ENCODE measurements at regions not wholly inside any gene's neighbourhood (a gene's known extent, or its start where the extent isn't known, plus 50 kb on each side); places are given as distances from the start of the nearest gene placed in this dataset.

DNA sequence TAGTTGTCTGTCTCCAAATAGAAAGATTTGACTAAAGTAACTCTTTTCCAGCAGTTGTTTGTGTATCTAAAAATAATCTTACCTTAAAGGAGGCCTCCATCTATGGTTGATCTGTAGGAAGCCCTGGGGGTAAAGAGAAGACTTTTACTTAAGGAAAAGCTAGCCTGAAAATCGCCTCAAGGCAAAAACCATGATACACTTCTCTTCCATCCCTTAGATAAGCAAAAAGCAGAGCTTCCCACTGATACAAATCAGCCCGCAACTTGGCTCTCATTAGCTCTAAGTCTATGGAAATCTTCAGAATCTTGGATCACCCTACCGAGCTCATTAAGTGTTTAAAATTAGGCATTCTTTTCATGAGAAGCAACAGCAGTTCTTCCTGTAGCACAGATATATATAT lies 576.9 kb upstream of the PTBP2 start:
- POLR2A ChIA-PET, result no interaction called here
- no peak overlapping the region for H3K27ac ChIP-seq (ENCODE audit: extremely low read depth, low read depth, low read length)
- intact Hi-C loops (cut with micrococcal nuclease), result no loop called here
- no peaks in the 10 kb centered on the region for H3K4me1 ChIP-seq (replicated peaks in 1 of 2; ENCODE audit: control insufficient read depth in 2 of 2, insufficient read depth in 2 of 2, low read length in 2 of 2)
- no peaks in the 10 kb centered on the region for H3K36me3 ChIP-seq (ENCODE audit: control insufficient read depth, insufficient read depth, low read length)
- DNase-seq (ENCODE audit: extremely low read depth in 1 of 4, low spot score in 3 of 4) (no peak), FAIRE-seq (no peak), ATAC-seq (no peak)
- no peak overlapping the region for H3K4me3 ChIP-seq
- CTCF ChIA-PET (ENCODE audit: low intra/inter-chr PET ratio), result no interaction called here
- no peaks in the 10 kb centered on the region for H4K20me1 ChIP-seq (replicated peaks; ENCODE audit: control insufficient read depth, insufficient read depth, low read length)
- no peak overlapping the region for H3K4me2 ChIP-seq (ENCODE audit: insufficient read depth, low read length)
- no peak for TF ChIP-seq ZNF217 (CRISPR knock-in tag; IDR thresholded peaks at IDR 0.05)
- no peak for TF ChIP-seq ZNF146 (CRISPR knock-in tag; IDR thresholded peaks at IDR 0.05; ENCODE audit: unreplicated experiment)
- no peak for TF ChIP-seq CREB3L1 (IDR thresholded peaks at IDR 0.05; ENCODE audit: borderline replicate concordance, low read depth)
- no peak for TF ChIP-seq ETV5 (CRISPR knock-in tag; IDR thresholded peaks at IDR 0.05; ENCODE audit: low read depth)
- no peak for TF ChIP-seq RB1 (IDR thresholded peaks at IDR 0.05; ENCODE audit: low read depth)
- TF ChIP-seq KLF16 (IDR thresholded peaks at IDR 0.05), result no peak
- TF ChIP-seq, protein P1, sequence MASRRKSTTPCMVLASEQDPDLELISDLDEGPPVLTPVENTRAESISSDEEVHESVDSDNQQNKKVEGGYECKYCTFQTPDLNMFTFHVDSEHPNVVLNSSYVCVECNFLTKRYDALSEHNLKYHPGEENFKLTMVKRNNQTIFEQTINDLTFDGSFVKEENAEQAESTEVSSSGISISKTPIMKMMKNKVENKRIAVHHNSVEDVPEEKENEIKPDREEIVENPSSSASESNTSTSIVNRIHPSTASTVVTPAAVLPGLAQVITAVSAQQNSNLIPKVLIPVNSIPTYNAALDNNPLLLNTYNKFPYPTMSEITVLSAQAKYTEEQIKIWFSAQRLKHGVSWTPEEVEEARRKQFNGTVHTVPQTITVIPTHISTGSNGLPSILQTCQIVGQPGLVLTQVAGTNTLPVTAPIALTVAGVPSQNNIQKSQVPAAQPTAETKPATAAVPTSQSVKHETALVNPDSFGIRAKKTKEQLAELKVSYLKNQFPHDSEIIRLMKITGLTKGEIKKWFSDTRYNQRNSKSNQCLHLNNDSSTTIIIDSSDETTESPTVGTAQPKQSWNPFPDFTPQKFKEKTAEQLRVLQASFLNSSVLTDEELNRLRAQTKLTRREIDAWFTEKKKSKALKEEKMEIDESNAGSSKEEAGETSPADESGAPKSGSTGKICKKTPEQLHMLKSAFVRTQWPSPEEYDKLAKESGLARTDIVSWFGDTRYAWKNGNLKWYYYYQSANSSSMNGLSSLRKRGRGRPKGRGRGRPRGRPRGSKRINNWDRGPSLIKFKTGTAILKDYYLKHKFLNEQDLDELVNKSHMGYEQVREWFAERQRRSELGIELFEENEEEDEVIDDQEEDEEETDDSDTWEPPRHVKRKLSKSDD (conservative IDR thresholded peaks at IDR 0.05; ENCODE audit: low read length), result no peak
- no peak for TF ChIP-seq GATA2 (CRISPR knock-in tag; IDR thresholded peaks at IDR 0.05)
- no peak for TF ChIP-seq ZC3H8 (IDR thresholded peaks at IDR 0.05)
- TF ChIP-seq ZFX (CRISPR knock-in tag; IDR thresholded peaks at IDR 0.05), result no peak
- TF ChIP-seq ZSCAN29 (IDR thresholded peaks at IDR 0.05), result no peak
- TF ChIP-seq, protein P2, sequence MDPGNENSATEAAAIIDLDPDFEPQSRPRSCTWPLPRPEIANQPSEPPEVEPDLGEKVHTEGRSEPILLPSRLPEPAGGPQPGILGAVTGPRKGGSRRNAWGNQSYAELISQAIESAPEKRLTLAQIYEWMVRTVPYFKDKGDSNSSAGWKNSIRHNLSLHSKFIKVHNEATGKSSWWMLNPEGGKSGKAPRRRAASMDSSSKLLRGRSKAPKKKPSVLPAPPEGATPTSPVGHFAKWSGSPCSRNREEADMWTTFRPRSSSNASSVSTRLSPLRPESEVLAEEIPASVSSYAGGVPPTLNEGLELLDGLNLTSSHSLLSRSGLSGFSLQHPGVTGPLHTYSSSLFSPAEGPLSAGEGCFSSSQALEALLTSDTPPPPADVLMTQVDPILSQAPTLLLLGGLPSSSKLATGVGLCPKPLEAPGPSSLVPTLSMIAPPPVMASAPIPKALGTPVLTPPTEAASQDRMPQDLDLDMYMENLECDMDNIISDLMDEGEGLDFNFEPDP (CRISPR knock-in tag; IDR thresholded peaks at IDR 0.05), result no peak
- TF ChIP-seq ZBTB8A (IDR thresholded peaks at IDR 0.05; ENCODE audit: partially characterized antibody), result no peak
- TF ChIP-seq ZBTB17 (CRISPR knock-in tag; IDR thresholded peaks at IDR 0.05), result no peak
- no peak for TF ChIP-seq ZNF224 (CRISPR knock-in tag; IDR thresholded peaks at IDR 0.05)
- TF ChIP-seq SREBF2 (CRISPR knock-in tag; IDR thresholded peaks at IDR 0.05), result no peak
- TF ChIP-seq, protein P3, sequence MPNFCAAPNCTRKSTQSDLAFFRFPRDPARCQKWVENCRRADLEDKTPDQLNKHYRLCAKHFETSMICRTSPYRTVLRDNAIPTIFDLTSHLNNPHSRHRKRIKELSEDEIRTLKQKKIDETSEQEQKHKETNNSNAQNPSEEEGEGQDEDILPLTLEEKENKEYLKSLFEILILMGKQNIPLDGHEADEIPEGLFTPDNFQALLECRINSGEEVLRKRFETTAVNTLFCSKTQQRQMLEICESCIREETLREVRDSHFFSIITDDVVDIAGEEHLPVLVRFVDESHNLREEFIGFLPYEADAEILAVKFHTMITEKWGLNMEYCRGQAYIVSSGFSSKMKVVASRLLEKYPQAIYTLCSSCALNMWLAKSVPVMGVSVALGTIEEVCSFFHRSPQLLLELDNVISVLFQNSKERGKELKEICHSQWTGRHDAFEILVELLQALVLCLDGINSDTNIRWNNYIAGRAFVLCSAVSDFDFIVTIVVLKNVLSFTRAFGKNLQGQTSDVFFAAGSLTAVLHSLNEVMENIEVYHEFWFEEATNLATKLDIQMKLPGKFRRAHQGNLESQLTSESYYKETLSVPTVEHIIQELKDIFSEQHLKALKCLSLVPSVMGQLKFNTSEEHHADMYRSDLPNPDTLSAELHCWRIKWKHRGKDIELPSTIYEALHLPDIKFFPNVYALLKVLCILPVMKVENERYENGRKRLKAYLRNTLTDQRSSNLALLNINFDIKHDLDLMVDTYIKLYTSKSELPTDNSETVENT (CRISPR knock-in tag; IDR thresholded peaks at IDR 0.05), result no peak
- no peak for TF ChIP-seq ZNF551 (CRISPR knock-in tag; IDR thresholded peaks at IDR 0.05)
- no peak for TF ChIP-seq RFX5 (IDR thresholded peaks at IDR 0.05; ENCODE audit: low read depth, low read length)
- H3K9me3 ChIP-seq (replicated peaks; ENCODE audit: control insufficient read depth, insufficient read depth, low read depth, low read length), result no peaks in the 10 kb centered on the region; the same call in 1 of the 2 replicates
- no peaks in the 10 kb centered on the region for H3K9me1 ChIP-seq (ENCODE audit: control insufficient read depth, insufficient read depth, low read length)
- WGBS (ENCODE audit: insufficient coverage, low coverage, missing lambda C conversion rate), result 0% methylated on average over 3 of the region's 3 CpGs
- H3K27me3 ChIP-seq (ENCODE audit: control insufficient read depth in 2 of 2, insufficient read depth in 2 of 2, low read length in 2 of 2), result no peaks in the 10 kb centered on the region
- no TSS peak for BruUV-seq (replicated peaks)
- in situ Hi-C loops (cut with MboI), result no loop called here
- H3K79me2 ChIP-seq (ENCODE audit: control insufficient read depth, insufficient read depth, low read length), result no peaks in the 10 kb centered on the region
- H3K9ac ChIP-seq (ENCODE audit: insufficient read depth in 1 of 2, low read depth in 2 of 2, low read length in 2 of 2), result no peak overlapping the region
- H2AFZ ChIP-seq (ENCODE audit: low read depth, low read length), result no peak overlapping the region
